Activated naive CD4-positive, alpha-beta T cell treated with anti-CD3 and anti-CD28 coated beads, Interleukin-2, amount 10 ng/mL, durations not matched to agents 7 days and 5 days (primary cell): ENCODE measurements at regions not wholly inside any gene's neighbourhood (a gene's known extent, or its start where the extent isn't known, plus 50 kb on each side); places are given as distances from the start of the nearest gene placed in this dataset.

Experiments used
- CTCF ChIA-PET: fragments of 350-600 bp; sonication (Branson Sonifier 250); formaldehyde crosslinking; loops from one replicate; lab custom pipeline; 2021; ENCODE audit warnings: antibody characterized with exemption; lab: Charles Lee
- DNase-seq: peaks from one replicate; pipeline ENCODE4 v3.0.0-alpha.2; 2020
- H3K27ac Mint-ChIP-seq: one replicate; pipeline ENCODE4 v1.8.0; 2021; ENCODE audit warnings: mild to moderate bottlenecking, moderate library complexity, mixed read lengths
- H3K27me3 Mint-ChIP-seq: one replicate; pipeline ENCODE4 v1.8.0; 2021; ENCODE audit warnings: mild to moderate bottlenecking, mixed read lengths
- H3K36me3 Mint-ChIP-seq: one replicate; pipeline ENCODE4 v1.8.0; 2021; ENCODE audit warnings: mixed read lengths
- H3K4me1 Mint-ChIP-seq: one replicate; pipeline ENCODE4 v1.8.0; 2021; ENCODE audit warnings: mixed read lengths
- H3K4me3 Mint-ChIP-seq: one replicate; pipeline ENCODE4 v1.8.0; 2021; ENCODE audit warnings: mild to moderate bottlenecking, moderate library complexity, mixed read lengths
- H3K9me3 Mint-ChIP-seq: one replicate; pipeline ENCODE4 v1.8.0; 2021; ENCODE audit warnings: mixed read lengths

- no peak overlapping the region for H3K4me3 Mint-ChIP-seq
- no peak overlapping the region for H3K27ac Mint-ChIP-seq
- H3K4me1 Mint-ChIP-seq: no peaks in the 10 kb centered on the region
- DNase-seq: no peak
- H3K27me3 Mint-ChIP-seq: no peaks in the 10 kb centered on the region
- CTCF ChIA-PET: no interaction called here
- H3K9me3 Mint-ChIP-seq: no peaks in the 10 kb centered on the region
- no peaks in the 10 kb centered on the region for H3K36me3 Mint-ChIP-seq
Measured at GRCh38 chr4:138021139-138021830, 220.9 kb downstream of the SLC7A11 start.

- Mint-ChIP-seq H3K4me1 (no peaks in the 10 kb centered on the region), H3K9me3 (no peaks in the 10 kb centered on the region), H3K27me3 (no peaks in the 10 kb centered on the region), H3K27ac (no peak overlapping the region), H3K36me3 (no peaks in the 10 kb centered on the region), H3K4me3 (no peak overlapping the region)
- CTCF ChIA-PET: no interaction called here
- DNase-seq: no peak
Measured at GRCh38 chr4:138014590-138015288, 227.4 kb downstream of the SLC7A11 start.

- Mint-ChIP-seq H3K27ac (no peak overlapping the region), H3K27me3 (no peaks in the 10 kb centered on the region), H3K4me1 (no peaks in the 10 kb centered on the region), H3K36me3 (no peaks in the 10 kb centered on the region), H3K4me3 (no peak overlapping the region), H3K9me3 (no peaks in the 10 kb centered on the region)
- CTCF ChIA-PET: no interaction called here
- no peak for DNase-seq
Measured at GRCh38 chr4:138013625-138014024, 228.5 kb downstream of the SLC7A11 start.

- no peaks in the 10 kb centered on the region for H3K36me3 Mint-ChIP-seq
- DNase-seq: no peak
- no peaks in the 10 kb centered on the region for H3K4me1 Mint-ChIP-seq
- H3K27me3 Mint-ChIP-seq: no peaks in the 10 kb centered on the region
- no peak overlapping the region for H3K27ac Mint-ChIP-seq
- CTCF ChIA-PET: no interaction called here
- H3K9me3 Mint-ChIP-seq: no peaks in the 10 kb centered on the region
- H3K4me3 Mint-ChIP-seq: no peak overlapping the region
Measured at GRCh38 chr4:138010639-138011038, 231.5 kb downstream of the SLC7A11 start.

- Mint-ChIP-seq H3K36me3 (no peaks in the 10 kb centered on the region), H3K4me3 (no peak overlapping the region), H3K27ac (no peak overlapping the region), H3K27me3 (no peaks in the 10 kb centered on the region), H3K4me1 (no peaks in the 10 kb centered on the region), H3K9me3 (no peaks in the 10 kb centered on the region)
- CTCF ChIA-PET: no interaction called here
- no peak for DNase-seq
Measured at GRCh38 chr4:138007572-138007971, 234.6 kb downstream of the SLC7A11 start.

- Mint-ChIP-seq H3K9me3 (no peaks in the 10 kb centered on the region), H3K27me3 (no peaks in the 10 kb centered on the region), H3K4me3 (no peak overlapping the region), H3K4me1 (no peaks in the 10 kb centered on the region), H3K36me3 (no peaks in the 10 kb centered on the region), H3K27ac (no peak overlapping the region)
- CTCF ChIA-PET: no interaction called here
- DNase-seq: no peak
Measured at GRCh38 chr4:138005486-138005885, 236.7 kb downstream of the SLC7A11 start.

- CTCF ChIA-PET: no interaction called here
- Mint-ChIP-seq H3K9me3 (no peaks in the 10 kb centered on the region), H3K4me1 (no peaks in the 10 kb centered on the region), H3K36me3 (no peaks in the 10 kb centered on the region), H3K4me3 (no peak overlapping the region), H3K27ac (no peak overlapping the region), H3K27me3 (no peaks in the 10 kb centered on the region)
- DNase-seq: no peak
Measured at GRCh38 chr4:138003248-138003647, 238.9 kb downstream of the SLC7A11 start.

- no peaks in the 10 kb centered on the region for H3K4me1 Mint-ChIP-seq
- no peak for DNase-seq
- no peak overlapping the region for H3K27ac Mint-ChIP-seq
- H3K27me3 Mint-ChIP-seq: no peaks in the 10 kb centered on the region
- CTCF ChIA-PET: interaction anchor here (1.3 kb wide), 1 partner anchor 92 kb away, joined by 3 read pairs; no protein-coding TSS in a partner anchor
- H3K9me3 Mint-ChIP-seq: no peaks in the 10 kb centered on the region
- H3K36me3 Mint-ChIP-seq: no peaks in the 10 kb centered on the region
- H3K4me3 Mint-ChIP-seq: no peak overlapping the region
Measured at GRCh38 chr4:137998666-137999429, 243.3 kb downstream of the SLC7A11 start.

GRCh38 chr4:137997496-137997895, 244.7 kb downstream of the SLC7A11 start:
- Mint-ChIP-seq H3K27ac (no peak overlapping the region), H3K36me3 (no peaks in the 10 kb centered on the region), H3K9me3 (no peaks in the 10 kb centered on the region), H3K4me1 (no peaks in the 10 kb centered on the region), H3K4me3 (no peak overlapping the region), H3K27me3 (no peaks in the 10 kb centered on the region)
- no peak for DNase-seq
- CTCF ChIA-PET: no interaction called here

GRCh38 chr4:137994853-137995252, 247.3 kb downstream of the SLC7A11 start:
- no peaks in the 10 kb centered on the region for H3K9me3 Mint-ChIP-seq
- no peaks in the 10 kb centered on the region for H3K4me1 Mint-ChIP-seq

GRCh38 chr4:137993232-137993631, 248.9 kb downstream of the SLC7A11 start:
- H3K4me3 Mint-ChIP-seq: no peak overlapping the region
- H3K36me3 Mint-ChIP-seq: no peaks in the 10 kb centered on the region
- DNase-seq: no peak
- H3K4me1 Mint-ChIP-seq: no peaks in the 10 kb centered on the region
- CTCF ChIA-PET: no interaction called here
- H3K9me3 Mint-ChIP-seq: no peaks in the 10 kb centered on the region
- no peak overlapping the region for H3K27ac Mint-ChIP-seq
- H3K27me3 Mint-ChIP-seq: no peaks in the 10 kb centered on the region

More at GRCh38 chr4:137994853-137995252, 247.3 kb downstream of the SLC7A11 start:
- DNase-seq: no peak
- Mint-ChIP-seq H3K4me3 (no peak overlapping the region), H3K27me3 (no peaks in the 10 kb centered on the region), H3K27ac (no peak overlapping the region), H3K36me3 (no peaks in the 10 kb centered on the region)
- CTCF ChIA-PET: no interaction called here

GRCh38 chr4:137981277-137981676, 260.9 kb downstream of the SLC7A11 start:
- Mint-ChIP-seq H3K36me3 (no peaks in the 10 kb centered on the region), H3K4me3 (no peak overlapping the region), H3K4me1 (no peaks in the 10 kb centered on the region), H3K27me3 (no peaks in the 10 kb centered on the region), H3K27ac (no peak overlapping the region), H3K9me3 (peaks cover 2% of the 10 kb centered on the region)
- CTCF ChIA-PET: no interaction called here
- no peak for DNase-seq

GRCh38 chr4:137980641-137981040, 261.5 kb downstream of the SLC7A11 start:
- no peak overlapping the region for H3K27ac Mint-ChIP-seq
- no peak overlapping the region for H3K4me3 Mint-ChIP-seq
- CTCF ChIA-PET: no interaction called here
- DNase-seq: no peak
- no peaks in the 10 kb centered on the region for H3K36me3 Mint-ChIP-seq
- H3K9me3 Mint-ChIP-seq: peaks cover 2% of the 10 kb centered on the region
- no peaks in the 10 kb centered on the region for H3K27me3 Mint-ChIP-seq
- no peaks in the 10 kb centered on the region for H3K4me1 Mint-ChIP-seq

GRCh38 chr4:137979938-137980337, 262.2 kb downstream of the SLC7A11 start:
- Mint-ChIP-seq H3K36me3 (no peaks in the 10 kb centered on the region), H3K9me3 (peaks cover 2% of the 10 kb centered on the region), H3K4me1 (no peaks in the 10 kb centered on the region), H3K27ac (no peak overlapping the region), H3K4me3 (no peak overlapping the region), H3K27me3 (no peaks in the 10 kb centered on the region)
- CTCF ChIA-PET: no interaction called here
- DNase-seq: no peak
